ENCODE measurements at regions not wholly inside any gene's neighbourhood (a gene's known extent, or its start where the extent isn't known, plus 50 kb on each side); places are given as distances from the start of the nearest gene placed in this dataset.
A peak's percentile ranks its signal among the peaks of the same experiment; 100 is the strongest.

DNA sequence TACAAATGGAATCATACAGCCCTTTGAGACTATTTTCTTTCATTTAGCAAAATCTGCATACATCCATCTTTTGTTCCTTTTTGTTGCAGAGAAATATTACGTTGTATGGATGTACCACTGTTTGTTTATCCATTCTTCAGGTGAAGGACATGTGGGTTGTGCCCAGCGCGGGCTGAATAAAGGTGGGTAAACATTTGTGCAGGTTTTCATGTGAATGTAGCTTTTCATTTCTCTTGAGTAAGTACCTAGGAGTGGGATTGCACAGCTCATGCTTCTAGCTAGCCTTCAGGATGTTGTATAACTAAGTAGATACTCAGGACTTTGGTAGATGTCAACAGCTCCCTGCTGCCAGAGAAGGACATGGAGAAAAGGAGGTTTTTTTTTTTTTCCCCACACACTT is 50.6 kb upstream of the SPRED2 start (continued):
- TF ChIP-seq FOXO4 (CRISPR knock-in tag; conservative IDR thresholded peaks at IDR 0.05) (no peak), ZNF878 (CRISPR knock-in tag; IDR thresholded peaks at IDR 0.05) (no peak), NRL (CRISPR knock-in tag; IDR thresholded peaks at IDR 0.05; ENCODE audit: borderline replicate concordance) (no peak), HES4 (CRISPR knock-in tag; IDR thresholded peaks at IDR 0.05; ENCODE audit: borderline replicate concordance) (no peak), NR2C2 (CRISPR knock-in tag; IDR thresholded peaks at IDR 0.05; ENCODE audit: borderline replicate concordance) (no peak), SAP130 (CRISPR knock-in tag; IDR thresholded peaks at IDR 0.05; ENCODE audit: low read depth) (peak; percentile 65), TCF7 (IDR thresholded peaks at IDR 0.05; ENCODE audit: low read depth) (peak; percentile 60), ZBTB4 (CRISPR knock-in tag; IDR thresholded peaks at IDR 0.05; ENCODE audit: borderline replicate concordance) (no peak), PRDM15 (CRISPR knock-in tag; IDR thresholded peaks at IDR 0.05) (peak; percentile 34; the same call in 1 of the 2 replicates), ATF4 (CRISPR knock-in tag; IDR thresholded peaks at IDR 0.05) (peak in 1 of 2 experiments; percentile 76; a peak in 2 of 4 replicates), KDM6A (CRISPR knock-in tag; IDR thresholded peaks at IDR 0.05; ENCODE audit: low read depth) (no peak), ZNF782 (CRISPR knock-in tag; IDR thresholded peaks at IDR 0.05; ENCODE audit: borderline replicate concordance) (no peak), TRIM24 (CRISPR knock-in tag; IDR thresholded peaks at IDR 0.05) (no peak), ZNF781 (CRISPR knock-in tag; IDR thresholded peaks at IDR 0.05; ENCODE audit: borderline replicate concordance, not compliant biosample characterization) (no peak), KDM3A (CRISPR knock-in tag; IDR thresholded peaks at IDR 0.05; ENCODE audit: low read depth) (no peak), ZBTB37 (CRISPR knock-in tag; IDR thresholded peaks at IDR 0.05) (no peak), POLR2A (IDR thresholded peaks at IDR 0.05; ENCODE audit: insufficient read depth in 1 of 2, low read depth in 2 of 2, low read length in 2 of 2) (no peak)
- TF ChIP-seq, protein P1, sequence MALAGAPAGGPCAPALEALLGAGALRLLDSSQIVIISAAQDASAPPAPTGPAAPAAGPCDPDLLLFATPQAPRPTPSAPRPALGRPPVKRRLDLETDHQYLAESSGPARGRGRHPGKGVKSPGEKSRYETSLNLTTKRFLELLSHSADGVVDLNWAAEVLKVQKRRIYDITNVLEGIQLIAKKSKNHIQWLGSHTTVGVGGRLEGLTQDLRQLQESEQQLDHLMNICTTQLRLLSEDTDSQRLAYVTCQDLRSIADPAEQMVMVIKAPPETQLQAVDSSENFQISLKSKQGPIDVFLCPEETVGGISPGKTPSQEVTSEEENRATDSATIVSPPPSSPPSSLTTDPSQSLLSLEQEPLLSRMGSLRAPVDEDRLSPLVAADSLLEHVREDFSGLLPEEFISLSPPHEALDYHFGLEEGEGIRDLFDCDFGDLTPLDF (CRISPR knock-in tag; IDR thresholded peaks at IDR 0.05): 0 out of 2 replicates have a peak, but pooled peaks have one; percentile 47
